ENCODE measurements at regions not wholly inside any gene's neighbourhood (a gene's known extent, or its start where the extent isn't known, plus 50 kb on each side); places are given as distances from the start of the nearest gene placed in this dataset.

GRCh38 chr5:124523897-124524296, 222.5 kb downstream of the ZNF608 start:
- no peak overlapping the region for H3K27ac ChIP-seq (ENCODE audit: extremely low read length, insufficient read depth, low read length)
- DNase-seq (ENCODE audit: low spot score) (no peak), ATAC-seq (no peak), FAIRE-seq (no peak)
- no peak overlapping the region for H3K4me2 ChIP-seq (ENCODE audit: low read depth, low read length)
- H3K9me3 ChIP-seq (ENCODE audit: low read length): no peaks in the 10 kb centered on the region
- H3K9ac ChIP-seq (ENCODE audit: insufficient read depth, low read depth, low read length): no peak overlapping the region
- BruUV-seq (replicated peaks): no TSS peak
- H3K36me3 ChIP-seq (replicated peaks in 1 of 2; ENCODE audit: control insufficient read depth in 1 of 2, insufficient read depth in 2 of 2, low read length in 2 of 2): no peaks in the 10 kb centered on the region
- no peak overlapping the region for H3K4me3 ChIP-seq (replicated peaks in 1 of 3; ENCODE audit: insufficient read depth in 1 of 3, low read depth in 2 of 3, low read length in 3 of 3)
- ChIA-PET CTCF (ENCODE audit: low intra/inter-chr PET ratio, low total read pairs) (no interaction called here), POLR2A (no interaction called here)
- H3K27me3 ChIP-seq (ENCODE audit: control insufficient read depth in 1 of 2, insufficient read depth in 2 of 2, low read length in 2 of 2): peaks cover 0 to 3% of the 10 kb centered on the region in 2 experiments; a peak in 1 of 5 replicates
- H2AFZ ChIP-seq (ENCODE audit: low read length): no peak overlapping the region
- 70% methylated on average over 5 of the region's 5 CpGs for WGBS (ENCODE audit: low lambda C conversion rate)
- in situ Hi-C loops (cut with HindIII; ENCODE audit: extremely low pct_ligation_motif_present, low pct_unique_long_range_greater_than_20kb) (no loop called here), intact Hi-C loops (cut with micrococcal nuclease; ENCODE audit: unreplicated experiment) (loop anchor here (10.0 kb wide), 2 partner anchors 589 to 1311 kb away; no protein-coding TSS in a partner anchor)
- H3K79me2 ChIP-seq (ENCODE audit: insufficient read depth, low read length): no peaks in the 10 kb centered on the region
- no peaks in the 10 kb centered on the region for H4K20me1 ChIP-seq (ENCODE audit: insufficient read depth, low read length)
- no peak for TF ChIP-seq RFX3 (CRISPR knock-in tag; IDR thresholded peaks at IDR 0.05)
- TF ChIP-seq TRIM22 (IDR thresholded peaks at IDR 0.05): no peak
- TF ChIP-seq NR2F1 (CRISPR knock-in tag; IDR thresholded peaks at IDR 0.05): no peak
- TF ChIP-seq TAF15 (IDR thresholded peaks at IDR 0.05; ENCODE audit: low read depth, low read length, poor library complexity, severe bottlenecking): no peak
- no peak for TF ChIP-seq NFKB2 (CRISPR knock-in tag; IDR thresholded peaks at IDR 0.05; ENCODE audit: borderline replicate concordance)
- no peak for TF ChIP-seq ZNF580 (CRISPR knock-in tag; IDR thresholded peaks at IDR 0.05; ENCODE audit: borderline replicate concordance, low read depth)
- peaks cover 30% of the 10 kb centered on the region for H3K4me1 ChIP-seq (ENCODE audit: insufficient read depth, low read length)

GRCh38 chr5:124522992-124523391, 223.4 kb downstream of the ZNF608 start:
- in situ Hi-C loops (cut with HindIII; ENCODE audit: extremely low pct_ligation_motif_present, low pct_unique_long_range_greater_than_20kb): no loop called here
- ChIA-PET POLR2A (no interaction called here), CTCF (ENCODE audit: low intra/inter-chr PET ratio, low total read pairs) (no interaction called here)
- ATAC-seq (no peak), FAIRE-seq (no peak), DNase-seq (ENCODE audit: low spot score) (no peak)
- Histone ChIP-seq H4K20me1 (ENCODE audit: insufficient read depth, low read length) (no peaks in the 10 kb centered on the region), H3K4me1 (ENCODE audit: insufficient read depth, low read length) (peaks cover 24% of the 10 kb centered on the region), H3K27me3 (ENCODE audit: control insufficient read depth in 1 of 2, insufficient read depth in 2 of 2, low read length in 2 of 2) (peaks cover 0 to 3% of the 10 kb centered on the region in 2 experiments; a peak in 1 of 5 replicates), H3K4me3 (replicated peaks in 1 of 3; ENCODE audit: insufficient read depth in 1 of 3, low read depth in 2 of 3, low read length in 3 of 3) (no peak overlapping the region), H3K79me2 (ENCODE audit: insufficient read depth, low read length) (no peaks in the 10 kb centered on the region), H3K36me3 (replicated peaks in 1 of 2; ENCODE audit: control insufficient read depth in 1 of 2, insufficient read depth in 2 of 2, low read length in 2 of 2) (no peaks in the 10 kb centered on the region), H3K9me3 (ENCODE audit: low read length) (no peaks in the 10 kb centered on the region), H2AFZ (ENCODE audit: low read length) (no peak overlapping the region), H3K27ac (ENCODE audit: extremely low read length, insufficient read depth, low read length) (no peak overlapping the region), H3K9ac (ENCODE audit: insufficient read depth, low read depth, low read length) (no peak overlapping the region), H3K4me2 (ENCODE audit: low read depth, low read length) (no peak overlapping the region)
- WGBS (ENCODE audit: low lambda C conversion rate): 8% methylated on average over 1 of the region's 1 CpG
- intact Hi-C loops (cut with micrococcal nuclease; ENCODE audit: unreplicated experiment): loop anchor here (10.0 kb wide), 2 partner anchors 588 to 1312 kb away; no protein-coding TSS in a partner anchor
- no TSS peak for BruUV-seq (replicated peaks)
- TF ChIP-seq ZSCAN5A (CRISPR knock-in tag; IDR thresholded peaks at IDR 0.05; ENCODE audit: borderline replicate concordance): no peak
- TF ChIP-seq BCLAF1 (IDR thresholded peaks at IDR 0.05): no peak
- TF ChIP-seq ZNF367 (CRISPR knock-in tag; IDR thresholded peaks at IDR 0.05; ENCODE audit: borderline replicate concordance): no peak
- no peak for TF ChIP-seq NFE2L2 (IDR thresholded peaks at IDR 0.05; ENCODE audit: low read length)
